HEK293T (cell line): ENCODE measurements at regions not wholly inside any gene's neighbourhood (a gene's known extent, or its start where the extent isn't known, plus 50 kb on each side); places are given as distances from the start of the nearest gene placed in this dataset.

Source experiments
- BHLHE40 ChIP-seq: fragments of 450-650 bp; IDR thresholded peaks from 2 replicates; pipeline ENCODE4 v1.6.1; 2016; ENCODE audit warnings: mild to moderate bottlenecking, moderate library complexity, borderline replicate concordance
- FOXK2 ChIP-seq: fragments of 450-650 bp; IDR thresholded peaks from 2 replicates; pipeline ENCODE4 v1.6.1; 2016; ENCODE audit warnings: mild to moderate bottlenecking
- FOXM1 ChIP-seq: fragments of 450-650 bp; IDR thresholded peaks from 2 replicates; pipeline ENCODE4 v1.6.1; 2017; ENCODE audit warnings: mild to moderate bottlenecking, borderline replicate concordance
- L3MBTL2 ChIP-seq: fragments of 450-650 bp; conservative IDR thresholded peaks from 2 replicates; pipeline ENCODE4 v1.6.1; 2016; ENCODE audit warnings: mild to moderate bottlenecking
- NFRKB ChIP-seq: fragments of 450-650 bp; IDR thresholded peaks from 2 replicates; pipeline ENCODE4 v1.6.1; 2016; ENCODE audit warnings: mild to moderate bottlenecking, moderate library complexity
- PKNOX1 ChIP-seq: fragments of 450-650 bp; IDR thresholded peaks from 2 replicates; pipeline ENCODE4 v1.6.1; 2016
- SP1 ChIP-seq: fragments of 450-650 bp; IDR thresholded peaks from 2 replicates; pipeline ENCODE4 v1.6.1; 2017
- ZNF384 ChIP-seq: fragments of 450-650 bp; IDR thresholded peaks from 2 replicates; pipeline ENCODE4 v1.6.1; 2016

DNA sequence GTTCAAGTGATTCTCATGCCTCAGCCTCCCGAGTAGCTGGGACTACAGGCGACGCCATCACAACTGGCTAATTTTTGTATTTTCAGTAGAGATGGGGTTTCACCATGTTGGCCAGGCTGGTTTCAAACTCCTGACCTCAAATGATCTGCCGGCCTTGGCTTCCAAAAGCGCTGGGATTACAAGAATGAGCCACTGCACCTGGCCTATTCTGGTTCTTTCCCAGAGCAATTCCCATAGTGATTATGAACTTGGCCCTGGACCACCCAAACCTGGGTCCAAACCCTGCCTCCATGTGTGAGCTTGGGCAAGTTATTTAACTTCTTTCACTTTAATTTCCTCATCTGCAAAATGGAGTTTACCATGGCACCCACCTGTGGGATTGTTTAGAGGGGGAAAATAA, 61.5 kb upstream of the HEPHL1 start:
- TF ChIP-seq BHLHE40 (no peak), L3MBTL2 (no peak), FOXK2 (no peak), FOXM1 (no peak), ZNF384 (no peak), SP1 (no peak), PKNOX1 (no peak), NFRKB (no peak)
